NT2/D1 (cell line): ENCODE measurements at regions not wholly inside any gene's neighbourhood (a gene's known extent, or its start where the extent isn't known, plus 50 kb on each side); places are given as distances from the start of the nearest gene placed in this dataset.

Experiments used
- DNase-seq: peaks from one replicate; pipeline ENCODE4 v3.0.0-alpha.2; 2011; ENCODE audit warnings: low read depth, low spot score
- H3K27me3 ChIP-seq: 2 replicates; pipeline ENCODE4 v1.6.0; 2011; ENCODE audit warnings: mild to moderate bottlenecking; ENCODE audit not compliant: insufficient read length, insufficient read depth
- H3K36me3 ChIP-seq: 2 replicates; pipeline ENCODE4 v1.6.1; 2011; ENCODE audit warnings: mild to moderate bottlenecking, low read length, mixed read lengths; ENCODE audit not compliant: insufficient read depth, insufficient read length
- H3K4me1 ChIP-seq: 2 replicates; pipeline ENCODE4 v1.5.1; 2011; ENCODE audit not compliant: insufficient read depth, insufficient read length
- H3K4me3 ChIP-seq: 2 replicates; pipeline ENCODE4 v1.5.1; 2011; ENCODE audit warnings: low read depth; ENCODE audit not compliant: insufficient read length
- H3K9ac ChIP-seq: 2 replicates; pipeline ENCODE4 v1.6.0; 2011; ENCODE audit warnings: low read depth; ENCODE audit not compliant: insufficient read length
- H3K9me3 ChIP-seq: 2 replicates; pipeline ENCODE4 v1.5.1; 2011; ENCODE audit warnings: mild to moderate bottlenecking, low read length; ENCODE audit not compliant: insufficient read depth
- SUZ12 ChIP-seq: IDR thresholded peaks from 2 replicates; pipeline ENCODE4 v1.6.1; 2011; ENCODE audit not compliant: insufficient read length, insufficient read depth; ENCODE audit errors: extremely low read depth
- YY1 ChIP-seq: IDR thresholded peaks from 2 replicates; pipeline ENCODE4 v1.6.1; 2011; ENCODE audit not compliant: insufficient read length, insufficient read depth
- ZNF274 ChIP-seq: IDR thresholded peaks from 2 replicates; pipeline ENCODE4 v1.6.1; 2011; ENCODE audit warnings: mild to moderate bottlenecking, low read depth, low read length

DNA sequence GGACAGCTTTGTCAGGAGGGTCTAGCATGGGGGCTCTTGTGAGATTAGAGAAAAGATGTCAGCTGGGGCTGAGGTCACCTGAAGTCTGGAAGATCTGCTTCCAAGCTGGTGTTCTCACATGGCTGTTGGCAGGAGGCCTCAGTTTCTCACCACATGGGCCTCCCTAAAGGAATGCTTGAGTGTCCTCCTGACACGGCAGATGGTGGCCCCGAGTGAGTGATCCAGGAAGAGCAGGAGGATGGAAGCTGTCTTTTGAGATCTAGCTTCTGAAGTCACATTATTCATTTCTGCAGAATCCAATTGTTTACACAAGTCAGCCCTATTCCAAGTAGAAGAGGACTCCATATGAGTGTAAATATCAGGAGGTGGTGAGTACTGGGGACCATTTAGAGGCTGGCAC is 344.0 kb upstream of the PROK2 start:
- no peaks in the 10 kb centered on the region for H3K9me3 ChIP-seq
- no peak overlapping the region for H3K9ac ChIP-seq
- no peak for DNase-seq
- no peaks in the 10 kb centered on the region for H3K4me1 ChIP-seq
- TF ChIP-seq ZNF274 (no peak), YY1 (no peak), SUZ12 (no peak)
- no peaks in the 10 kb centered on the region for H3K27me3 ChIP-seq
- no peaks in the 10 kb centered on the region for H3K36me3 ChIP-seq
- no peak overlapping the region for H3K4me3 ChIP-seq

DNA sequence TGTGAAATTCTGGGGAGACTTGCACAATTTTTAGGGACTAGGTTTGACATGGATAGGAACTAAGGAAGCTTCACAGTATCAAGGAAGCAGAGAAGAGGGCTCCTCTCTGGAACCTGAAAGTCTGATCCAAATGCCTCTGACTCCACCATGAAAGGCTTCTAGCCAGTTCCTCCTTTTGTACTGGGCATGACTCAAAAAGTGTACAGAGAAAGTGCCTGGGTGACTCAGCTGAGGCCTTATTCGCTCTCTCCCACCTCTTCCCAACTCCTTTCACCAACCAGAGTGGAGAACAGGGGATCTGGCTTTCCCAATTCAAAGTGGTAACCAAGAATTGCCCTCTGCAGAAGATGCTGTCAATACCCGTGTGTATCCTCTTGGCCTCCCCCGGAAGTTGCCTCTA is 342.9 kb upstream of the PROK2 start:
- no peak overlapping the region for H3K9ac ChIP-seq
- H3K4me1 ChIP-seq: no peaks in the 10 kb centered on the region
- no peaks in the 10 kb centered on the region for H3K36me3 ChIP-seq
- no peaks in the 10 kb centered on the region for H3K27me3 ChIP-seq
- no peaks in the 10 kb centered on the region for H3K9me3 ChIP-seq
- no peak for DNase-seq
- TF ChIP-seq SUZ12: no peak
- TF ChIP-seq YY1: no peak
- no peak for TF ChIP-seq ZNF274
- no peak overlapping the region for H3K4me3 ChIP-seq

DNA sequence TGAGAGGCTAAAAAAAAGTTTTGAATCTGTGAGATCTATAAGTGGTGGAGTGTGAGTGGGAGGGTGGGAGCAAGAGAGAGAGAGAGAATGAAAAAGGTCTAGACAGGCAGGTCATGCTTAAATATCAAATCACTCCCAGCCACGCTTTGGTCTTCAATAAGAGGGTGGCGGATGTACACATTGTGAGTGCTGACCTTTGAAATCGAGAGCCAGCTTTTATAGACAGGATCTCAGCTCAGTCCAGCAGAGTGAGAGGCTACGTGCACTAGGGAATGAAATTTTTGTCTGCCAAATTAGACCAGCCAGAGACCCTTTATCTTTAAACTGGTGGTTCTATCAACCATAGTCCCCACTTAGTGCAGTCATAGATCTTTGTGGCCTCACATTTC is 342.3 kb upstream of the PROK2 start:
- H3K9ac ChIP-seq: no peak overlapping the region
- H3K4me3 ChIP-seq: no peak overlapping the region
- H3K4me1 ChIP-seq: no peaks in the 10 kb centered on the region
- H3K36me3 ChIP-seq: no peaks in the 10 kb centered on the region
- TF ChIP-seq YY1 (no peak), ZNF274 (no peak), SUZ12 (no peak)
- no peaks in the 10 kb centered on the region for H3K9me3 ChIP-seq
- no peaks in the 10 kb centered on the region for H3K27me3 ChIP-seq
- no peak for DNase-seq

DNA sequence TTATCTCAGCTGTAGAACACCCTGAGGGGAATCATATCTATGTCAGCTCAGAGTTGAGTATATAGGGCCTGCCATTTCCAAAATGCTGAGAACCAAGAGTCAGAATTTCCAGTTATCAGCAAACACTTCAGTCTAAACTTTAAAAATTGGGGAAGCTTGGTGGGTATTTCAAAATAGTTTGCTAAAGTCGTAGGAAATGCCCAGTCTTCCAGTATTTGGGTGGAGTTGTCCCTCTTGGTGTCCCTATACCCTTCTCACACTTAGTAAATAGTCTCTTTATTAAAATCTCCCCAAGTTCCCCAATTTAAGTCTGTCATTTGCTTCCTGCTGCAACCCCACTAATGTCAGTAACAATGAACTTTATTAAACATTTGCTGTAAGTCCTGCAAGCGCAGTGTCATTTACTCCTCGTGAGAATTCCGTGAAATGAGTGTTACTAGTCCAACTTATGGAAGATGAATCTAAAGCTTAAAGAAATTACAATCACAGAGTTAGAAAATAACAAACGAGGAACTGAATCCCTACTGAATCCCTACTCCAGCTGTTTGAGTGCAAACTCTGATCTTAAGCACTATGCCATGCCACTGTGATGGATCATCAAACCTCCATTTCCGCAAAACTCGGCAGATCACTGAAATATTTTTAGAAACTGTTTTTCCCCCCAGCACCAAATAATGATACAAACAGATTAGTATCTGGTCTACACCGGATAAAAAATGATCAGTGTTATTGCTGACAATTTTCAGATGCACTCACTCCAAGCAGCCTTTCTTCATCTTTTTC is 341.7 kb upstream of the PROK2 start:
- H3K4me1 ChIP-seq: no peaks in the 10 kb centered on the region
- no peak for DNase-seq
- TF ChIP-seq ZNF274 (no peak), SUZ12 (no peak), YY1 (no peak)
- H3K36me3 ChIP-seq: no peaks in the 10 kb centered on the region
- H3K9ac ChIP-seq: no peak overlapping the region
- H3K9me3 ChIP-seq: no peaks in the 10 kb centered on the region
- no peak overlapping the region for H3K4me3 ChIP-seq
- H3K27me3 ChIP-seq: no peaks in the 10 kb centered on the region

DNA sequence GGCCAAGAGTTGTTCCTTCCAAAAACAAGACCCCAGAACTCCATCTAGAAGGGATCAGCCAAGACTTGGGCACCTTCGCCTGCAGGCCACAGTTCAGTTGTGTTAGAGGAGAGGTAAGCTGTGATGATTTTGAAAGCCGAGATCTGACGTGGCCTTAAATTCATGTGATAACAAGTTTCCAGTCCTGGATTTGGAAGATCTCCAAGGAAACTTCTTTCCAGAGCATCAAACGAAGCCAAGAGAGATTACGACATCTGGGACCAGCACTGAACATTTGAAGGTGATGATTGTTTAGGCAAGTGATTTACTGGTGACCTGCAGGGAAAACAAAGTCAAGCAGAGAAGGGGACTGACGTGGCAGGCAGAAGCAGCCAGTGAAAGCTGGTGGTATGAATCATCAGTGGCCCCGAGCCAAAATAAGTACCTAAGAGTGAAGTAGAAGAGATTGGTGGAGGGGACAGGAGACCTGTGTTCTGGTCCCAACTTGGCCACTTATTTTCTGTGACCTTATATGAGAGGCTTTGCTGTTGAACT is 339.0 kb upstream of the PROK2 start:
- no peaks in the 10 kb centered on the region for H3K27me3 ChIP-seq
- no peaks in the 10 kb centered on the region for H3K9me3 ChIP-seq
- H3K4me1 ChIP-seq: no peaks in the 10 kb centered on the region
- no peak overlapping the region for H3K9ac ChIP-seq
- no peak overlapping the region for H3K4me3 ChIP-seq
- TF ChIP-seq ZNF274 (no peak), SUZ12 (no peak), YY1 (no peak)
- no peak for DNase-seq
- no peaks in the 10 kb centered on the region for H3K36me3 ChIP-seq

DNA sequence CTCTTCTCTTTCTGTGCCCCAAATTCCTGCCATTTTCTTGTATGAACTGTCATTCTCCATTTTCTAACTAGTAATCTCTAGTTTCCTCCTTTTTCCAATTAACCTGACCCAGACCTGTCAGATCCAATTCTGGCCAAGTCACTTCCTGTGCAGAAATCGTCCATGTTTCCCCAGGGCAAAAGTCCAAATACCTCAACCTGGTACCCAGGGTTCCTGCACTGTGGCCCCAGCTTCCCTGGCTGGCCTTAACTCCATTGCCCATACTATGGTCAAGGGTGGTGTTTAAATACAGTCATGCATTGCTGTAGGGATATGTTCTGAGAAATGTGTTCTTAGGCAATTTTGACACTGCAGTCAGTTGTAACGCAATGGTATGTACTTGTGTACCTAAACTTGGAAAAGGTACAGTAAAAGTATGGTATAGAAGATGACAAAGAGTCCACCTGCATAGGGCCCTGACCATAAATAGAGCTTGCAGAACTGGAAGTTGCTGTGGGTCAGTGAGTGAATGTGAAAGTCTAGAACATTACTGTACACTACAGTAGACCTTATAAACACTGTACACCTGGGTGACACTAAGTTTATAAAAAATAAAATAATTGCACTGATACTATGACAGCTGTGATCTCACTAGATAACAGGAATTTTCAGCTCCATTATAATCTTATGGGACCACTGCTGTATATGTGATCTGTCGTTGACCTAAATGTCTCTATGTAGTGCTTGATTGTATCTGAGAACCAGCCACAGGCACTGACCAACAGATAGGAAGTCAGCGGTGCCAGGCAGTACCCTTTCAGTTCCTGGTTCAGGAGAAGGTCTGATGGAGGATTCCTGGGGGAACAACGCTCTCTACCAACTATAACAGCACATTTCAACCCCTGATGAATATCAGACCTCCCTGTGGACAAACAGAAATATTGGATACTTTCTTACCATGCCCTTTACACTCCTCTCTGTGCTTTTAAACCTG is 336.1 kb upstream of the PROK2 start:
- Histone ChIP-seq H3K27me3 (no peaks in the 10 kb centered on the region), H3K9me3 (no peaks in the 10 kb centered on the region)

DNA sequence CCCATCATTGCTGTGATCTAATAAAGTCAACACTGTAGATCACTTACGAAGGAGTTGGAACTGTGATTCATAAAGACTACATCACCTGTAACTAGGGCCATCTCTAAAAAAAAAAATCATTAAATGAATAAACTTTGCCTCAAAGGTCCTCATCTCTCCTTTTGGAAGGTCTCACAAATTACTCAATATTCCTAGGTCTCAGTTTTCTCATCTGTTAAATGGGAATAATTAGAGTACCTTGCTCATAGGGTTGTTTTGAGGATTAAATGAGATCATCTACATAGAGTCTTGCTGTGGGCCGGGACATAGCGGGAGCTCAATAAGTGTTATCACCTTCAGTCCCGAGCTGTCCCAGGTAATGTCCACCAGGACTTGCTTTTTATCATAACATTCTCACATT is 335.1 kb upstream of the PROK2 start:
- no peaks in the 10 kb centered on the region for H3K27me3 ChIP-seq
- no peak overlapping the region for H3K9ac ChIP-seq
- no peaks in the 10 kb centered on the region for H3K36me3 ChIP-seq
- H3K4me1 ChIP-seq: no peaks in the 10 kb centered on the region
- no peak overlapping the region for H3K4me3 ChIP-seq
- H3K9me3 ChIP-seq: no peaks in the 10 kb centered on the region
- no peak for TF ChIP-seq ZNF274
- no peak for TF ChIP-seq SUZ12
- TF ChIP-seq YY1: no peak
- DNase-seq: no peak

More for the DNA sequence above, 336.1 kb upstream of the PROK2 start:
- no peaks in the 10 kb centered on the region for H3K36me3 ChIP-seq
- no peak overlapping the region for H3K4me3 ChIP-seq
- no peak for TF ChIP-seq YY1
- TF ChIP-seq ZNF274: no peak
- no peak for TF ChIP-seq SUZ12
- no peak for DNase-seq
- no peaks in the 10 kb centered on the region for H3K4me1 ChIP-seq
- H3K9ac ChIP-seq: no peak overlapping the region
